Urinary bladder (tissue), 3 donors: ENCODE measurements at regions not wholly inside any gene's neighbourhood (a gene's known extent, or its start where the extent isn't known, plus 50 kb on each side); places are given as distances from the start of the nearest gene placed in this dataset.

ENCODE experiments used
- DNase-seq: peaks from one replicate; pipeline ENCODE4 v3.0.0-alpha.2; 2015; ENCODE audit errors: extremely low spot score
- H3K27ac ChIP-seq: one replicate; pipeline ENCODE4 v1.5.1; 2013; ENCODE audit warnings: low read depth, mild to moderate bottlenecking, moderate library complexity
- H3K36me3 ChIP-seq: one replicate; pipeline ENCODE4 v1.6.1; 2013; ENCODE audit warnings: mild to moderate bottlenecking, moderate library complexity; ENCODE audit not compliant: insufficient read depth
- H3K4me1 ChIP-seq: one replicate; pipeline ENCODE4 v1.6.1; 2013; ENCODE audit warnings: mild to moderate bottlenecking, moderate library complexity; ENCODE audit not compliant: insufficient read depth
- H3K4me3 ChIP-seq: one replicate; pipeline ENCODE4 v1.5.1; 2013; ENCODE audit warnings: low read depth, low read length
- WGBS: extraction: QIAGEN DNeasy Blood & Tissue Kit; methylation state at CpG from one replicate; pipeline ENCODE4 v1.1.7; 2013; 5-methylcytosine and 5-hydroxymethylcytosine counted together
- donor health status: healthy with polysubstance abuse.
- donor health status: healthy.

DNA sequence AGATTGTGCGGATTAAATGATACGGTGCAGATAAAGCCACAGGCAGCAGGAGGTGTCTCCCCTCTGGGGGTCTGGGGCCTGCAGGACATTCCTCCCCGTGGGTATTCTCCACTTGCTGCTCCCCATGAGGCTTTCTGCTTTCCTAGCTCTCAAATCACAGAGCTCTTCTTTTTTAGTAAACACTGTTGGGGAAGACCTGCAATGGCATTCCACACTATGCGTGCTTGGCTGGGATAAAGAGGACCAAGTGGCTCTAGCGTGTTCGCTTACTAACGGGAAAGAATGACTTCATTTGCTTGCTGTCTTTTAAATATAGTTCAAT lies 146.5 kb downstream of the DDX1 start:
- Histone ChIP-seq H3K4me1 (no peaks in the 10 kb centered on the region), H3K27ac (no peak overlapping the region), H3K36me3 (no peaks in the 10 kb centered on the region), H3K4me3 (no peak overlapping the region)
- no peak for DNase-seq
- 92% methylated on average over 7 of the region's 7 CpGs for WGBS

DNA sequence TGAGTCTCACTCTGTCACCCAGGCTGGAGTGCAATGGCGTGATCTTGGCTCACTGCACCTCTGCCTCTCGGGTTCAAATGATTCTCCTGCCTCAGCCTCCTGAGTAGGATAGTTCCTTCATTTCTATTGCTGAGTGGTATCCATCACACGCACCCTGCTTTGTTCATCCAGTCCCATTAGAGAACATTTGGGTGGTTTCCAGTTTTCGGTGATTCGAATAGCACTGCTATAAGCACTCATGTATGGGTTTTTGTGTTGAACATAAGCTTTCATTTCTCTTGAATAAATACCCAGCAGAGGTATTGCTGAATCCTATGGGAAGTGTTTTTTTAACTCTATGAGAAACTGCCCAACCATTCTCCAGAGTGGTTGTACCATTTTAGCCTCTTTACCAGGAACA lies 147.3 kb downstream of the DDX1 start:
- DNase-seq = no peak
- Histone ChIP-seq H3K36me3 (no peaks in the 10 kb centered on the region), H3K4me1 (no peaks in the 10 kb centered on the region), H3K27ac (no peak overlapping the region), H3K4me3 (no peak overlapping the region)
- 97% methylated on average over 5 of the region's 5 CpGs for WGBS

DNA sequence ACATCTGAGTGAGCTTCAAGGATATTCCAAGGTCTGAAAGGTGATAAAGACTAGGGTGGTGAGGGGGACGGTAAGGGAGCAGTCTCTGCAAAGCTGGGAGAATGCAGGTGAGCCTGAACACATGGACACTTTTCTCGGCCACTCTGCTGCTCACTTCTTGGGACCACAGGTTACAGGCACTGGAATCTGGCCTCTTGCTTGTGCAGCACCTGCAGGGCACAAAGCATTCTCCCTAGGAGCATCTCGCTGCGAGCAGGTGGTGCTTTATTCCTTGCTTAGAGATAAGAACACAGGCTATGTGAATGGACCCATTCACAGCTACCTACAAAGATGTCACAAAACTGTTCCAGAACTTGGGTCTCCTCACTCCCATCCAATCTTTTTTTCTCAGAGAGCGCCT lies 153.2 kb downstream of the DDX1 start:
- WGBS = 96% methylated on average over 5 of the region's 5 CpGs
- DNase-seq = no peak
- Histone ChIP-seq H3K27ac (no peak overlapping the region), H3K36me3 (no peaks in the 10 kb centered on the region), H3K4me1 (peaks cover 2% of the 10 kb centered on the region), H3K4me3 (no peak overlapping the region)

DNA sequence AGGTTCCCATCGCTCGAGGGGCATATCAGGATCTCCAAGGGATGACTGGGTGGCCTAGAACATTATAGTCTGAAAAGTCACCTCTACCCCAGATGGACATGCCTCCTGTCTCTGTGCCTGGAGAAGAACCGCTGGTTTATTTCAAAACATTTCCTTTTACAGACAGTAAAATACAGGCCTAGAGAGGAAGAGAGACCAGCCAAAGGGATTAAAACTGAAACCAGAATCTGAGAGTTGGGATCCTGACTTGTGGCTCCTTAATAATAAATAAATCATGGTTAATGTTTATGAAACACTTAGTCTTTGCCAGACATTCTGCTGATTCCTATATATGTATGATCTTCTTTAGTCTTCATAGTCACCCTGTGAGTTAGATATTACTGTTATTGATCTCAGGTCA lies 153.7 kb downstream of the DDX1 start:
- no peak overlapping the region for H3K27ac ChIP-seq
- no peak overlapping the region for H3K4me3 ChIP-seq
- 40% methylated on average over 3 of the region's 3 CpGs for WGBS
- no peaks in the 10 kb centered on the region for H3K36me3 ChIP-seq
- peaks cover 2% of the 10 kb centered on the region for H3K4me1 ChIP-seq
- DNase-seq = no peak

DNA sequence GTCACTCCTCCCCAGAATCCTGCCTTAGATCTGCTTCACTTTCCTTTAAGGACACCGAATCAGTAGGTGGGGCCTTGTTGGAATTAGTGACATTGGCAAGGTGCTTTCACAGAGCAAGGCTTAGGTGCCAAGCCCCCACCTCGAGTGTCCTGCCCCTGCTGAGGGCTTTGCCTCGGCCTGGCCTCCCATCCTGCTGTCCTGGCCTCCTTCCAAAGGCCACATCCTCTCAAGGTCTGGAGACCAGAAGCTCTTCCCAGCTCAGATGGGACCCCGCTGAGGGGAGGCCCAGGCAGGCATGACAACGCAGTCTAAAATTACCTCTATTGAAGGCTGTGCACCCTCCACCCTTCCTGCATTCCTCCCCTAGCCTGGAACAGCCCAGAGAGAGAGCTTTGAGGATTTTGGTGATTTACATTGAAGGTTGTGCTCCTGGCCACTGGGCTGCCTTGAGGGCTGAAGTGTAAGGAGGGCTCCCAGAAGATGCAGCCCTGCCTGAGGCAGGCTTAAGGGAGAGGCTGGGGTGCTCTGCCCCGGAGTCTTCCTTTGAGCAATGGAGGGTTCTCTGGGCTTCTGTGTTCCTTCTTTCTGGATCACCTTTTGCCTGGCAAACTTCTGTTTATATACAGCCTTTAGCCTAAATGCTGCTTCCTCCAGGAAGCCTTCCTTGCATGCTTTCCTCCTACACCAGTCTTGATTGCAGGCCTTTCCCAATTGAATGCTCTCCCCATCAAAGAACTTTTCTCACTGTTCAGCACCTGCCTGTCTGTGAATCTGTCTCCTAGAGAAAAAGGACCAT lies 154.4 kb downstream of the DDX1 start:
- no peaks in the 10 kb centered on the region for H3K36me3 ChIP-seq
- peaks cover 2% of the 10 kb centered on the region for H3K4me1 ChIP-seq
- no peak overlapping the region for H3K27ac ChIP-seq
- WGBS = 60% methylated on average over 6 of the region's 6 CpGs
- DNase-seq = no peak
- no peak overlapping the region for H3K4me3 ChIP-seq

DNA sequence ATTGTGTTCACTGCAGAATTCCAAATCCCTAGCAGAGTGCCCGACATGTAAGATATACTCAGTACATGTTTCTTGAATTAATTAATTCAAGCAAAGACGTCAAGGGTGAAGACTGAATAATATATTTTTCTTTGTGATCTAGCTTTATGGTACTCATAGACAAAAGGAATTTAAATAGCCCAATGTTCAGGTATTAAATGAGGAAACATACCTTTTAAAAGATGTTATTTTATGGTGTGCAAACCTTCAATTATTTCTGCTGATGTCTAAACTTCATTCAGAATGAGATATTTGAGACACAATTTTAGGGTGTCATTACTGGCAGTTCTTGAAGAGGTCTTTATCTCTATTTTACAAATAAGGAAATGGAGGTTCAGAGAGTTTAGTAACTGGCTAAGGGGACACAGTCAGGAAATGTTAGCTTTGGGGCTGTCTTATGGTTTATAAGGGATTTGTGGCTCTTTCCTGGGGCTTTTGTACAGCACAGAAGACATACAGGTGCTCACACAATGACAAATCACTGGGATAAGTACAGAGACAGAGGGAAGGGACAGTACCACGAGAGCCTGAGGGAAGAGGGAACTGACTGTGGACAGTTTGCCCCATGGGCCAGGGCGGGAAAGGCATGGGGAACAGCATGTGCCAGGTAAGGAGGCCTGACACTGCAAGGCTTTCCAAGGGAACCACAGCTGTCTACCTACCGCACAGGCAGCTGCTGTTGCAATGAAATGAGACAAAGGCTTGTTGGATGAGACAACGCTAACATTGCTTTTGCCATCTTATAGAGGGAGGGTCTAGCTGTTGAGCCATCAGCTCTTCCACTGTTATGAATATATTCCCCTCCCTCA lies 155.3 kb downstream of the DDX1 start:
- H3K4me1 ChIP-seq = peaks cover 2% of the 10 kb centered on the region
- DNase-seq = no peak
- WGBS = 94% methylated on average over 6 of the region's 6 CpGs
- H3K4me3 ChIP-seq = no peak overlapping the region
- H3K27ac ChIP-seq = no peak overlapping the region
- no peaks in the 10 kb centered on the region for H3K36me3 ChIP-seq

DNA sequence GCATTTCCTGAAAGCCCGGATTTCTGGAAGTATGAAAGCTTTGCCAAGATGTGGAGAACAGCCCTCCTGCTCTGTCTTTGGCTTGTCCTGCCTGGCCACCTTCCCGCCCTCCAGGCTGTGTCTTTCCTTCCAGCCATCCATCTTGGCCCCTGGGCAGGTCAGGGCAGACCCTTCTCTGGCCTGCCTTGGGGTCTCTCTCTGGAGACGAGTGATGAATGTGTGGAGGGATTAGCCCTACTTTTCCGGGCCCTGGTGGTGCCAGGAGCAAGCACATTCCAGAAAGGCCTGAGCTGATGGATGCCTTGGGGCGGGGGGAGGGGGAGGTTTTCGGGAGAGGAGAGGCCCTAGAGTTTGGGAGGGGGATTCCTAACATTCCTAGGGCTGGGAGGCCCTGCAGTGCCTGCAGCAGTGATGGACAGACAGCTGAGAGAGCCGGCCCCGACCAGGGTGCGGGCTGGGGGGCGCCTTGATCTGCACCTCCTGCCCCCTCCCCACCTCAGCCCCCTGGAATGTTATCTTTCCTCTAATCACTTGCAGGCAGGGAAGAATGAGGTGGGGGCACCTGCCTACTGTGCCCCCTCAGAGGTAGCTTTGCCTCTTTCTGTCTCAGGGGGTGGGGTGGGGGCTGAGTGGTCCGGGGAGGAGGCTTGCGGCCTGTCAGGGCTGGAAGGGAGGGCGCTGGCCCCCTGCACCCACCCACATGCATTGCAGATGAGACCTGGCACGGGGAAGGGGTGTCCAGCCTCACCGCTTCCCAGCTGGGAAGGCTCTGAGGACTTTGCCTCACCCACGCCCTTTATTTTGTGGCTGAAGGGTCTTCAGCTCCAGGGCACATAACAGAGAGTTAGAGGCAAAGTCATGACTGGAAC lies 156.2 kb downstream of the DDX1 start:
- DNase-seq = no peak
- Histone ChIP-seq H3K36me3 (no peaks in the 10 kb centered on the region), H3K4me3 (no peak overlapping the region), H3K27ac (no peak overlapping the region), H3K4me1 (peaks cover 2% of the 10 kb centered on the region)
- 72% methylated on average over 16 of the region's 16 CpGs for WGBS

DNA sequence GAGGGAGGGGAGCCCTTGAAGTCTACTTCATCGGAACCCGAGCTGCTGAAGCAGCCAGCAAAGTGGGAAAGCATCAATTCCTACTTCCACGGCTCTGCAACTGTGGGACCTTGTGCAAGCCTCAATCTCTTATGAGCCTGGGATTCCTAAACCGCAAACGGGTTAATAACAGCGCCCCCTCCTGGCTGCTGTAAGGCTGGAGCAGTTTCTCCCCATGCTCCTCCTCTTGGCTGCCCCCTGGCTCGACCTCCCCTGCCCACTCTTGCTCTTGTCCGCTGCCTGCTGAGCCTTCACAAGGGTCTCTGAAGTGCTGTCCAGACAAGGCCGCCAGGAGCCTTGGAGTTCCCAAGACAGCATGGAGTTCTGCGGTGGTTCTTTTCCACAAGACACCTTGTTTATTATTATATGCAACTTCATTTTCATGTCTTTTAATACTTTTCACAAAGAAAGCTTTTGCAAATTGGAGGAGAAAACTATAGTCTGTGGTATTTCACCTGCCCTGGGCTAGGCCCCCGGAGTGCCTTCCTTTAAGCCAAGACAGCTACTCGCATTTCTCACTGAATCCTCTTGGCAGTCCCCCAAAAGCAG lies 157.2 kb downstream of the DDX1 start:
- H3K4me1 ChIP-seq = peaks cover 2% of the 10 kb centered on the region
- no peak overlapping the region for H3K27ac ChIP-seq
- H3K36me3 ChIP-seq = no peaks in the 10 kb centered on the region
- no peak for DNase-seq
- 87% methylated on average over 12 of the region's 12 CpGs for WGBS
- no peak overlapping the region for H3K4me3 ChIP-seq

DNA sequence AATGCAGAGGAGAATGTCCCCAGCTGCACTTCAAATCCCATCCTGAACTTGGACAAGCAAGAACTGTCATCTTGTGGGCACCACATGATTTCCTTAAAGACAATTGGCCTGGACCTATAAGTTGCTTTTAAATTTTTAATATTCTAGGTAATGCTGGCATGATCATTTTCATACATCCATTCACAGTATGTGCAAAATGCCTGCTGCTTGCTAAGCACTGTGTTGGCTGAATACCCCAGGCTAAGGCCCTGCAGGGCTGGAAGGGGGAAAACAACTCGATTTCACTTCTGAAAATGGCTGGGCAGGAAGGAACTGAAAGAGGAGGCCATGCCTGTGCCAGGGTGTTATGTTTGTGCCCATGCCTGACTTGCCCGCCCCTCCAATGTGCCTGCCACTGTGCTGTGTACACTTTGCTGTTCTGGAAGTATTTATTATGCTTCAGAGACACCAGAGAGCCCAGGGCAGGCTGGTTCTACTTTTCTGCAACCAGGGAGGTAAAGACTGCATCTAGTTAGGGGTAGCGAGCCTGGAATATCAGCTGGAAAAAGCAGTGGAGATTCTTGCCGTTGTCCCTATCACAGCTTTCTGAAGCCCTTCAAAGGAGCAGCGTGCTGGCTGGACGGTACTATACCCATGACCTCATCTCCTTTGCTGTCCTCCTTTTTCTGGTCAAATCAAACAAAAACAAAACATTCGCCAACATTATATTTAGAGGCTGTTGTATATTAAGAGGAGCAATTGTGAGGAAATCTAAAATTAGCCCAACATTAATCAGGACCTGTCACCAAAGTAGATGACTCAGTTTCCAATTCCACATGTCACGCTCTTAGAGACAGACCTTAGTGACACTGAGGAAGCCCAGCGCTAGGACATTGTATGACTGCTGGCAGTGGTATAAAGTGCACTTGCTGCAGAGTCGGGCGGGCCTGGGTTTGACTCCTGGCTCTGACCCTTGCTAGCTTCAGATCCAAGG lies 158.1 kb downstream of the DDX1 start:
- Histone ChIP-seq H3K4me1 (peaks cover 2% of the 10 kb centered on the region), H3K27ac (no peak overlapping the region)

DNA sequence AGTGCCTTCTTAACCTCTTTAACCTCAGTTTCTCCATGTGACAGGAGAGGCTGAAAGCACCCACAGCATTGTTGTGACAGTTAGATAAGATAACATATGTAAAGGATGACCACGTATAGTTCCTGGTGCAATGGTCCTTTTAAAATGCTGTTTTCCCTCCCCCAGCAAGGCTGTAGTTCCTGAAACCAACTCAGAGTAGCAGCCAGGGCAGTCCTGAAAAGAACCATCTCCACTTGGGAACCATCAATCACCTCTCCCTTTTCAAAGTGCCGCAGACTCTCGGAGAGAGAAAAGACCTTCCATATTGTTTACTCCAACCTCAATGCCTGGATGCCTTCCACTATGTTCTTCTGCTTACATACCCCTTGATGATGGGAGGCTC lies 158.8 kb downstream of the DDX1 start:
- no peak for DNase-seq
- H3K4me3 ChIP-seq = no peak overlapping the region
- 77% methylated on average over 3 of the region's 3 CpGs for whole genome bisulfite sequencing
- H3K4me1 ChIP-seq = peaks cover 2% of the 10 kb centered on the region
- H3K36me3 ChIP-seq = no peaks in the 10 kb centered on the region
- no peak overlapping the region for H3K27ac ChIP-seq

More for the DNA sequence above, 158.1 kb downstream of the DDX1 start:
- H3K4me3 ChIP-seq = no peak overlapping the region
- no peaks in the 10 kb centered on the region for H3K36me3 ChIP-seq
- 60% methylated on average over 11 of the region's 11 CpGs for WGBS
- DNase-seq = no peak

DNA sequence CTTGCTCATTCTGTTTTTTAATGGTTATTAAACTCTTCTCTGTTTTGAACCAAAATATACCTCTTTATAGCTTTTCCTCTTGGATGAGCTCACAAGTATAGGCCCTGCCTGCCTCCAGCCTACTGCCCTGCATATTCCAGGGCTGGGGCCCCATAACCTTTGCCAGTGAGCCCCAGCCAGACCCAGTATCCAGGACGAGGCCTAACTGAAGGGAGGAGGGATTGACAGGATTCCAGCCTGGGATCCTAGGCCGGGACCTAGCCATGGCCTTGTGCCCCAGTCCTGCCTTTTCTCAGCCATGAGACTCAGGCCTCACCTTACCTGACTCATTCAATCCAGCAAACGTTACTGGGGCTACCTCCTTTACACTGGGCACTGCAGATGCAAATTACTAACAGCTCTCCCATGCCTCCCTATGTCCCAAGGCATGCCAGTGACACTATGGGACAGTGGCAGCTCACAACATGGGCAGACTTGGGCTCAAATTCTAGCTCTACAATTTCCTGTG lies 159.2 kb downstream of the DDX1 start:
- Histone ChIP-seq H3K27ac (no peak overlapping the region), H3K4me3 (no peak overlapping the region), H3K4me1 (no peaks in the 10 kb centered on the region), H3K36me3 (no peaks in the 10 kb centered on the region)
- no peak for DNase-seq
- 93% methylated on average over 3 of the region's 3 CpGs for WGBS

DNA sequence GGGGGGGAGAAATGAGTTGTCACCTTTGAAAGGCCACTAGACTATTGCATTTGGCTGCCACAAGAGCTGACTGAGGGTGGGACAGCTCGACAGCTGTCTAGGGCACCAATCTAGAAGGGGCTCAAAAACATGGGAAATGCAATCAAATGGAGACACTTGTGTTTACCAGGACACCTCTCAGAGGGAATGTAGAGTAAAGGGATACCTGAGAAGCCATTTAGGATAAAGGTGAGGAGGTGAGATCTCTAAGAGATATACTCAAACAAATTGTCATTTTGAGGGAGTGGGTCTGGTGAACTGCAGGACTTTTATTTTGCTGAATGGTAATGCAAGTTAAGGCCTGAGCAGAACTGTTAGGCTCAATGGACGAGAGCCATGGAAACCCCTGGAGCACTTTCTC lies 159.8 kb downstream of the DDX1 start:
- DNase-seq = no peak
- H3K4me1 ChIP-seq = no peaks in the 10 kb centered on the region
- 95% methylated on average over 2 of the region's 2 CpGs for WGBS

More for the DNA sequence above, 159.8 kb downstream of the DDX1 start:
- Histone ChIP-seq H3K4me3 (no peak overlapping the region), H3K27ac (no peak overlapping the region), H3K36me3 (no peaks in the 10 kb centered on the region)
